22Rv1 (cell line): ENCODE measurements at regions not wholly inside any gene's neighbourhood (a gene's known extent, or its start where the extent isn't known, plus 50 kb on each side); places are given as distances from the start of the nearest gene placed in this dataset.

Experiments
- H3K27ac ChIP-seq: fragments of 450-650 bp; 2 replicates; pipeline ENCODE4 v1.5.1; 2017
- CTCF ChIP-seq: fragments of 450-650 bp; IDR thresholded peaks from 2 replicates; pipeline ENCODE4 v1.5.1; 2017; ENCODE audit warnings: mild to moderate bottlenecking
- ZFX ChIP-seq: fragments of 450-650 bp; IDR thresholded peaks from 2 replicates; pipeline ENCODE4 v1.6.1; 2017; ENCODE audit warnings: antibody characterized with exemption, borderline replicate concordance

DNA sequence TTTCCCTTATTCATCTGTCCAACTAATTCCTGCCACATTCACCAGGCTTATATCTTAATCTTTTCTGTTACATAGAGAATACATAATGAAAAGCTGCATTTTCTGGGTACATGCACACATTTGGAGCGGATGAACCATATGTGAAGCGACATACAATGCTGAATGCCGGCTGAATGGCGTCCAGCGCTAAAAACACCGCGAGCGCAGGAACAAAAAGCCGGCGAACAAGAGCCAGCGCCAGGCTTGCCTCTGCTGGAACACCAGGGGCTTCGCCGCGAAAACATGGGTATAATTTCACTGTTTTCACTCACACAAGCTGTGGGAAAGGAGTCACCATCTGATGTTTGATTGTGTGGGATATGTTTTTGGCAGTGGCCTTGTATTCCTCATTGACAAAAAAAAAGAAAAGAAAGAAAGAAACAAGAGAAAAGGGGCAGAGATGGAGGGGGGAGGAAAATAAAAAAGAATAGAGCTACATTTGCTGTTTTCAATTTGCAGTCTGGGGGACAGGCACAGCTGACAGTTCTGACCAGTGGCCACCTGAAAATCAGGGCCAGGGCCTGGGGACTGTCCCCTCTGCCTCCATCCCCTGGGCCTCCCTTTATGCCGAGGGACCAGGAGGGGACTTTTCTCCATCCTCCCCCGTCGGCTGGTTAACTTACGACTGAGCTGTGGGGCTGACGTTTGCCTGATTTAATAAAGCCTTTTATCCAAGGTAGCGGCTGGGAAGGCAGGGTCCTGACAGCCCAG, 70.2 kb upstream of the OLIG2 start:
- no peak overlapping the region for H3K27ac ChIP-seq
- TF ChIP-seq CTCF (no peak), ZFX (no peak)

GRCh38 chr21:32956061-32956656, 69.6 kb upstream of the OLIG2 start:
- TF ChIP-seq CTCF (no peak), ZFX (no peak)

GRCh38 chr21:32957545-32957944, 68.2 kb upstream of the OLIG2 start:
- no peak overlapping the region for H3K27ac ChIP-seq
- TF ChIP-seq ZFX (no peak), CTCF (no peak)

More at GRCh38 chr21:32956061-32956656, 69.6 kb upstream of the OLIG2 start:
- H3K27ac ChIP-seq, result no peak overlapping the region

DNA sequence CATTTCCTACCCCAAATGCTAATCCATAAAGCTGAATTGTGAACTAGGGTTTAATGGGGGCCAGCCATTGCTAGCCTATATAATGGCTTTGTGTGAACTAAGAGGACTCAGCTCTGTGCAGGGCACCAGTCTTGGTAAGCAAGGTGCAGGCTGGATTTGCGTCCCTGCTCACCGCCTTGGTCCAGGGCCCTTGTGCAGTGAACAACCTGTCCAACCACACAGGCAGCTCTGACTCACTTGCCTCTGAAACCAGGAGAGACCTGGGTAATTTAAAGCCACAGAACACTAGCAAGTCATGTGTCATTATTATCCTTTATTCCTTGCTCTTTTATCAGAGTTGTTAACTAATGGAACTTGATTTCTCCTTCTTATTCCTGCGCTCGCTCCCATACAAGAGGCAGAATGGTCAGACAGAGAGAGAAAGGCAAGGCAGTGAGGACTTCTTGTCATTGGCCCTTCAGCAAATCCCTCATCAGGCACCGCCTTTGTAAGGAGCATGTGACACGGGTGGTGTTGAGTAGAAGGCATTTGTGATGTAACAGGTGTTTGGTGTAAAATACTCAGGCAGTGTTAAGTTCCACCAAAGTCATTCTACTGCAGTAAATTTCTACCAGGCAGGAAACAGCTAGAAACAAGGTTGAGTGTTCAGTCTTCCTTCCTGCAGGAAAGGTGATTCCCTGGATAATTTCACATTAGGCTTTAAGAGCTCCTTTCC, 67.3 kb upstream of the OLIG2 start:
- TF ChIP-seq CTCF (no peak), ZFX (no peak)
- H3K27ac ChIP-seq, result no peak overlapping the region

DNA sequence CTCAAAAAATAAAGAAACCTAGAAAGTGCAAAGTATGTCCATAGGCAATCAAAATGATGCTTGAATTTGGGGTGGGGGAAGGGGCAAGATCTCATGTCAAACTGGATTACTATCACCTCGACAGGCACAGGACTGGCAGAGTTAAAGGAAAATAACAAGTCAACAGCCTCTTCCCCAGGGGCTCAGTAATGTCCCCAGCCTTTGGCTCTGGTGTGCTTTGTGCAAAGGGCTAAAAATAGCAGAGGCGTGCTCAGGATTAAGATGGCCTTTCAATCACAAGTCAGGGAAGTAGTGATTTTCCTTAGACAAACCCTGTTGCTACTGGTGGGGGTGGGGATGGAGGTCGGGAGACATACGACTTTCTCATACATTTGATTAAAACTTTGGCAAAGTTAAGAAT, 63.5 kb upstream of the OLIG2 start:
- no peak overlapping the region for H3K27ac ChIP-seq
- TF ChIP-seq CTCF (no peak), ZFX (no peak)

DNA sequence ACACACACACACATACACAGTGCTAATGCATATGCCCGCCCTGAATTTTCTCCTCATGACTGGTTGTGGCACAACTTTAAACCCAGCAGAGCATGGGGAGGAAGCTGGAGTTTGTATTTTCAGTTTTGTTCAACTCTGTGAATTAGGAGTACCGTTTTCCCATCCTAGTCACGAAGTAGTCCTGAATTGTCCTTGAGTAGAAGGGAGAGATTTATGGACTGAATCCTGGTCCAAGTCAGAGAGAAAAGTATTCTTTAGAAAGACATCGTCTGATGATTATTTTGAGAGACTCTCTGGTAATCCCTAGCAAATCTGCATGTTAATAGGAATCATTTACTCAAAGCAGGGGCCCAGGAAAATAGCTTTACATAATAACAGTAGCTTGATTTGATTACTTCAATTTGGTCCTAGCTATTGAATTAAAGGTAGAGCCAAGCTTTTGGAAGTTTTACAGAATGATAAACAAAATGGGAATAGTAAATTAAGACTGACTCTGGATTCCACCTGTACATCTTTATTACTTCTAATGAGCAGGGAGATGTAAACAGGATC, 60.5 kb upstream of the OLIG2 start:
- no peak for TF ChIP-seq ZFX
- no peak for TF ChIP-seq CTCF
- H3K27ac ChIP-seq, result no peak overlapping the region

- TF ChIP-seq ZFX (no peak), CTCF (no peak)
- H3K27ac ChIP-seq, result no peak overlapping the region
Measured at GRCh38 chr21:32966120-32966519, 59.6 kb upstream of the OLIG2 start.

DNA sequence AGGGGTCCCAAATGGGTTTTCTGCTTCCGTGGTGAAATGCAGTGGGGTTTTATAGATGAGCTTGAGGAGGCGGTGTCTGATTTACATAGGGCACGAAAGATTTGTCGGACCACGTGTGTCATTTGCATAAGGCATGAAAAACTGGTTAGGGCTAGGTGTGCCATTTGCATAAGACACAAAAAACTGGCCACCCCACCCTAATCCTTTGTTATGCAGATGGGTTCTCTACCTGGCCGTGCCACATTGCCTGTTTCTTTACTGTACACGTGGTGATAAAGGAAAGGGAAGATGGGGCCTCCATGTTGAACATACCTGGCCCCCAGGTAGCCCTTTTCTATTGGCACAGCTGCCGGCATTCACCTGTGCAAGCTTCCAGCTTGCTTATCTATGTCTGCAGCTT, 57.6 kb upstream of the OLIG2 start:
- H3K27ac ChIP-seq, result peak overlapping the region; percentile 45
